NCI-H2107 (cell line): ENCODE measurements at regions not wholly inside any gene's neighbourhood (a gene's known extent, or its start where the extent isn't known, plus 50 kb on each side); places are given as distances from the start of the nearest gene placed in this dataset.

Source experiments
- DNase-seq: peaks from one replicate; lab custom pipeline; 2025; lab: John Stamatoyannopoulos, UW

DNA sequence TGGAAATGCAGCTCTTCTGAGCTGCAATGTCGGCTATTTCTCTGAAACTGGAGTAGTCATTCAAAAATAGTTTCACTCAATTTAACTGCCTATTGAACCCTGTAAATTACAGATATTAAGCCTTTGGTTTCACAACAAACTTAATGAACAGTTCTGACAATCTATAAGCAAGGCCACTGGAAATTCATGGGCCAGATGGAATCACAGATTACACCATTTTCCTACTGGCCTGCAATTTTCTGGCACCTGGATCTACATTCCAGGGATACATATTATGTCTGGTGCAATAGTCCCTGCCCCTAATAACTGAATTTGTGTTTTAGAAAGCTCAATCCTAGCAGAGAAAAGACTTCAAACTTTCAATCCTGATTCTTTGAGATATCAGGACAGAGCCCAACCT lies 551.7 kb downstream of the RNF144A start:
- DNase-seq = no peak

DNA sequence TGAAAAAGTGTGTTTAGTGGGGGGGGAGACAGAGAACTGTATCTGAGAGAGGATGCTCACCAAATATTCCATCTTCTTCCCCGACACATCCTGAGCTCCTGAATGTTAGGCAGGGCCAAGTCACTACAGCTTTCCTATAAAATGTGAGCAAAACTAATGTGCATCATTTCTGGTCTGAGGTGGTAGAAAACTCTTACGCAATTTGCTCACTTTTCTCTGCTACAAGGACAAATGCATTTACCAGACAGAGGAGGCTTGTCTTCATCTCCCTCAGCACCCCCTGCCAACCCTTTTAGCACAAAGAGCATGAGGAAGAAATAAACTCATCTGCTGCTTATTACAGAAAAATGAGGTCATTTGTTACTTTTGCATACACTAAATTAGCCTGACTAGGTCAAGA lies 554.0 kb downstream of the RNF144A start:
- no peak for DNase-seq

DNA sequence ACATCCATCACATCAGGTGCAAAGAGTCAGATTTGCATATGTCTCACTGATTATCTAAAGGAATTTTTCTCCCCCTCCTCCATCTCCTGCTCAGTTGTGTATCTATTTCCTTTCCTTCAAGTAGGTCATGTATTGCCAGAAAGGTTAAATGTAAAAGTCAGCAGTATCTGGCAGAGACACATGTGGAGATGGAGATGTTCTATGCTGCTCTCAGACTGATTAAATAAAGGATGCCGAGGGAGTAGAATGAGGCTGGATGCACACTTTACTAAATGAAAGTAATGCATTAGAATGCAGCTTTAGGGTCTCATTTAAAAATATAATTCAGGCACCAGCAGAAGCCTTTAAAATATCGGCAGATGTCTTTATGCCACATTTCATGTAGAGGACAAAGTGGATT lies 555.3 kb downstream of the RNF144A start:
- DNase-seq = no peak

DNA sequence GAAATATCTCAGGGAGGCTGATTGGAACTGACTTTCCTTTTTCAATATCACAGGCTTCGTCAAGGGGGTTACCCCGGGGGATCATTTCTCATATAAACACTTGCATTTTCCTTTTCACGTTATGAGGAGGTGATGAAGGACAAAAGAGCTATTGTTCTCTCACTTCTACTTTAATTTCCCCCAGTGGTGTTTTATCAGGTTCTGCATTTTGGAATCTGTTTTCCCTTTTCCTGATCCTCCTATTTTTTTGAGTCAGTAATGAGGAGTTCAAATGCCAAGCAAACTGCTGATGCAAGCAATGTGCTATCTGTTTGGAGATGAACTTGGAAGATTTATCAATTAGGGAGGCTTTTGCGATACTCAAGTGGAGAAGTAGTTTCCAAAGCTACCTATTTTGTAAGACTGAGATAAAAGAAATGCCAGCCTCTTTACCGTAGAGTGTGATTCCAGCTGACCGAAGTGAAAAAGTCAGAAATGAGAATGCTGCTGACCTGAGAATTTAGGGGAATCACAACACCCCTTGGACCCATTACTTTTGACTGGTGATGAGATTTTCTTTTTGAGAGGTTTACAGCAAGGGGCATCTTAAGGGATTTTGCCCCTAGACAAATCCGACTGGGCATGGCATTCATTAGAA lies 556.0 kb downstream of the RNF144A start:
- DNase-seq = no peak

DNA sequence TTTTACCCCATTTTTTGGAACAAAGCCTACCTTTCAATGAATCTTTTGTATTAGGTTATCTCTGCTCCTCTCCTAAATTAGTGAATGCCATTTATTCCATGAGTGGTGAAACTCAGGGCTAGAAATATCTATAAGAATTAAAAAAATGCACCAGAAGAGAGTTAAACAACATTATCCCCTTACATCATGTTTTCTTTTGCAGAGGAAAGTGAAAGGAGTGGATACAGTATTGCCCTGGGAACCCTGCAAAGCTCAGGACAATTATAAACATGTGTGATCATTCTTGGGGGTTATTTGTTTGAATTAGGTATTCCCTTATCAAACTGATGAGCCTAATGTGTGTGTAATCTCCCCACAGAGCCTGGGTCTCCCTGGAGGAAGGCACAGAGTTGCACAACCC lies 559.2 kb downstream of the RNF144A start:
- DNase-seq = no peak

DNA sequence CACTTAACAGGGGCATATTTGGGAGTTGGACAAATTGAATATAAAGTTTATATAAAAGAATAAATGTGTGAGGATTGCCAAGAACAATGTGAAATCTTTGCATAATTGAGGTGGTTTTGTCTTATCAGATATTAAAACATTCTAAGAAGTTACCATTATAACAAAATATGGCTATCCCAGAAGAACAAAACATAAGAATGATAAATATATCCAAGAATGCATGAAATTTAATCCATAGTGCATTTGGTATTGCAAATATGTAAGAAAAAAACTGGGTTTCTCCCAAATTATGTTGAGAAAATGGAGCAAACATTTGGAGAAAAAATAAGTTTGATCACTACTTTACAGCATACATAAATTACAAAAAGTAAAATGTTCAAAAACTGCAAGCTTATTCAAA lies 562.4 kb downstream of the RNF144A start:
- no peak for DNase-seq

DNA sequence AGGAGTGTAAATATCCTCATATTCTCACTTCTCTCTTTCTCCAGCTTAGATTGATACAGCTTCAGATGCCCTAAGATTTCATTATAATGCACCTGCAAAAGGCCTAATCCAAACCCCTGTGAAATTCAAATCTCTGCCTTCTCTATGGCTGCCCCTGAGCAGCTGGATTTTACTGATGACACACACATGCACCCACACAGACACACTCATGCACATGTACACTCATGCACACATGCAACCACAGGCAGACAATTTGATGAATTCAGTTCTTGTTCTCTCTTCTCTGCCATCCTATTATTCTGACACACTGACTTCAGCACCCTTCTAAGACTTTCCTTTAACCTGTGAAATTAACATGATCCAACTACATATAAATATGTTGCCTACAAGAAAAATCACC lies 563.2 kb downstream of the RNF144A start:
- no peak for DNase-seq

DNA sequence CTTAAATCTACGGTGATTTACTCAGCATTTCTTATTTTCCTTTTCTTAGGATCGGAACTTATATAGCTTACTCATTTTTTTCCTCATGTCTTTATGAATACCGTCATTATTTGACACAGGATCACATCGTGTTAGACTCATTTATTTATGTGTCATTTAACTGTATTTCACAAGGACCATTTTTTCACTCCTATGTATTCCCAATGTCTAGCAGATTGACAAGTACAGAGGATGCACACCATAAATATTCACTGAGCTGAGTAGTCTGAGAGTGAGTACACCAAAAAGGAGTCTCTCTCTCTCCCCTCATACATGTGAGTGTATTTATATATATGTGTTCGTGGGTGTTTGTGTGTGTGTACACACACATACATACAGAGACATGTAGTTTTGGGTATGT lies 573.5 kb downstream of the RNF144A start:
- no peak for DNase-seq

DNA sequence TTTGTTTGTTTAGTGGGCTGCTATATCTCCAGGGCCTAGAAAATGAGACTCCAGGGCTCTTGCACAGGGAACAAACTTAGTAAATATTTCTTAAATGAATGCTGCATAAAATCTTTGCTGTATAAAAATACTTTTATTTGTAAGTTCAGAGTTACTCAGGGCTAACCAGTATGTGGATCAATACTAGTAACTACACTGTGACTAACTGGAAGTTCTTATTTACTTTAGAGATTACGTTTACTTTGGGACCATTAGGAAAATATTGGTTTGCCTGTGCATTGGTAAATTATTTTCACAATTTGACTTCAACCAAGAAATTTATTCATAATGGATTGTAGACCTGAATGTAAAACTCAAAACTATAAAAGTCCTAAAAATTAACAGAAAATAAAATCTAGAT lies 575.5 kb downstream of the RNF144A start:
- no peak for DNase-seq

DNA sequence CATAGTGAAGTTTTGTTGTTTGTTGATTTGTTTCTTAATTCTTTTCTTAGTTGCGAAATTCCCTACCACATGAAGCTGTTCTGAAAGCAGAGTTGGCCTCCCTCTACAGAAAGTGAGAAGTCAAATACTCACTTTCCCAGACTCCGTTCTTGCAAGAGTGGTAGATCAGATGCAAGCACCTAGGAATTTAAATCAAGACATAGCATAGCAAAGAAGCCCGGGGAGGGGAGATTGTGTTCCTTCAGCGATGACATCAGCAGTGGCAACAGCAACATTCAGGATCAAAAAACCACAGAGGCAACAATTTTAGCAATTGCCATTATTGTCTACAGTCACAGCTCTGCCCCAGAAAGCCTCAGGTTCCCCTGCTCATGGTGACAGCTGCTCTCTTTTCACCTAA lies 580.0 kb downstream of the RNF144A start:
- DNase-seq = no peak

DNA sequence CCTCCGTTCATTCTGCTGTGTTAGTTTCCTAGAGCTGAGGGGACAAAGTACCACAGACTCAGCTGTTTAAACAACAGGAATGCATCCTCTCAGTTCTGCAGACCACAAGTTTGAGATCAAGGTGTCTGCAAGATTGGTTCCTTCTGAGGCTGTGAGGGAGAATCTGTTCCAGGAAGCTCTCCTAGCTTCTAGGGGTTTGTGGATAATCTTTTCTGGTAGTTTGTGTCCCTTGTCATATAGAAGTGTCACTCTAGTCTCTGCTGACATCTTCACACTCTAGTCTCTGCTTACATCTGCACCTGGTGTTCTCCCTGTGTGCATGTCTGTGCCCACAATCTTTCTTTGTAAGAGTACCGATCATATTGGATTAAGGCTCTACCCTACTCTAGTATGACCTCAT lies 581.8 kb downstream of the RNF144A start:
- no peak for DNase-seq

DNA sequence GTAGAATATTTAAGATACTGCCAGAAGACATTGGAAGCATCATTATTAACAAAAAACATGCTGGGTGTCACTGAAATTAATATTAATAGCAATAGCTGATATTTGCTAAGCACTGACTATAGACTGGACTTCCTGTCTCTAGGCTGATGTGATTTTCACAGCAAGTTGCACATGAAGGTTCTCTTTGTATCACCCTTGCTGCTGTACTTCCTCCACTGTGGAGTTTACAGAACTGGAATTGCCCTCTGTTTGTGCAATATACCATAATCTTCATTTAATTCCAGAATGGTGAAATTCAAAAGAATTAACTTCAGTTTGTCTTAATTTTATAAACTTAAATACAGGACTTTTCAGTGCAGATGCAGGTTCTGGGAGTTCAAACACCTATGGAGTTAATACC lies 585.1 kb downstream of the RNF144A start:
- no peak for DNase-seq

DNA sequence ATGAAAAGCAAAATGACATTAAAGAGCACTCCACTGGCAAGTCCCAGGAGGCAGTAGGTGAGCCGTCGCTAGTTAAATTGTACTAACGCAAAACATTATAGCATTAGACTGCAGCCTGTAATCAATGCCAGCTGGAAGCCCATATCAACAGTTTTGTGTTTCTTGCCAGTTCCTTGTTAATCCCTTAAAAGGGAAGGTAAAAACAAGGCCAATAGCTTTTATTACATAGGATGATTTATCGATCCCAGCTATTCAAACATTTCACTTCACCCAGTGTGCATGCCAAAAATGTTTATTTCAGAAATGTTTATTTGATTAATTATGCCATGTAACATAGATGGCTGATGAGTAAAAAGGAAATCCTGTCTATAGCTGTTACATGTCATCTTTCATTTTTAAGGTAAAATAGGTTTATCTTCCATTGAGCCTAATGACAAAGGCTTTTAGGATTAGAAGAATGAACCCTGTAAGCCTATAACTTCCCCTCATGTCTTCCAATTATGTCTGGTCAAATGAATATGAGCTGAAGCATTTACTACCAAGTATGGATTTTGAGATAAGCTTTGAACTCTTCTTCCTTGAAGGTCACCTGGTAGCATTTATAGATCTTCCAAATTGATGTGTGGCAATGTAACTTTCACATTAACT lies 591.2 kb downstream of the RNF144A start:
- DNase-seq = no peak

DNA sequence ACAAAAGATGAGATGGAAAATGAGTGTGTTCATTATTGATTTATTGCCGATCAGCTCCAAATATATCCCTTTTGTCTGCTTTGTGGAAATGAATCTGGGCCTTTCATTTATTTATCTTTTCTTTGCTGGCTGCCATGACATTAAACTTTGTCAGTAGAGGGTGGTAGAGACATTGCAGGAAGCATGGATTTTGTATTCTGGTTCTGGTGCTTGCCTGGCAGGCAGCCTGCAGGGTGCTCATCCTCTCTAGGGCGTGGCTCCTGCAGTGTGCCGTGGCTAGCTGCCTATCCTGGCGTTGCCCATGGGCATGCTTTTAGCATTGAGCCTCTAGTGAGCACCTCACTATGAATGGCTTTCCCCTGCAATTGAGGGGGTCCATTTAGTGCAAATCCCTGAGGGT lies 593.1 kb downstream of the RNF144A start:
- DNase-seq = no peak

DNA sequence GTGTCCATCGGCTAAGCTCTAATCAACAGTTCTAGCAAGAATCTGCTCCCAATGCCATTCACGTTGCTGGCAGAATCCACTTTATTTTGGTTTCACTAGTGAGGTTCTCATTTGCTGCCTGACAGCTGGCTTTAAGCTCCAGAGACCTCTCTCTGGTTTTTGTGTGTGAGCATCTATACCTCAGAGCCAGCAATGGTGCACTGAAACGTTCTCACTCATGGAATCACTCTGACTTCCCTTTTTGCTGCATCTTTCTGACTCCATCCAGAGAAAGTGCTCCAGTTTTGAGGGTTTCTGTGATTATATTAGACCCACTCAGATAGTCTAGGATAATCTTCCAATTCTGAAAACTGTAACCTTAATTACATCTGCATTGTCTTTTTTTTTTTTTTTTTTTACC lies 596.6 kb downstream of the RNF144A start:
- DNase-seq = no peak

DNA sequence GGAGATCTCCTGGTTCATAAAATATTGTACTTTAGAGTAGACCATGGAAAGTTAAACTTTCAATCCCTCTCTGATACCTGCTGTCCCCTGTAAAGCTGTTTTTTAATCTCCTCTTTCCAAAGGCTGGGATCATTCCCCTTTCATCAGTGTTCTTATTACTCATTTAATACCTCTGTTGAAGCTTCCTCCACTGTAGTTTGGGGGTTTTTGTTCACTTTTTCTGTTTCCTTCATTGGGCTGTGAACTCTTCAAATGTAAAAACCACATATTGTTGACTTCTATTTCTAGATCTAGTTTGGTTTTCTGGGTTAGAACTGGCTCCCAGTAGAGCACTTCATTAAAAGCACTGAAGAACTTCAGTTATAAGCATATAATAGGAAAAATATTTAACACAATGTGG lies 598.1 kb downstream of the RNF144A start:
- no peak for DNase-seq

DNA sequence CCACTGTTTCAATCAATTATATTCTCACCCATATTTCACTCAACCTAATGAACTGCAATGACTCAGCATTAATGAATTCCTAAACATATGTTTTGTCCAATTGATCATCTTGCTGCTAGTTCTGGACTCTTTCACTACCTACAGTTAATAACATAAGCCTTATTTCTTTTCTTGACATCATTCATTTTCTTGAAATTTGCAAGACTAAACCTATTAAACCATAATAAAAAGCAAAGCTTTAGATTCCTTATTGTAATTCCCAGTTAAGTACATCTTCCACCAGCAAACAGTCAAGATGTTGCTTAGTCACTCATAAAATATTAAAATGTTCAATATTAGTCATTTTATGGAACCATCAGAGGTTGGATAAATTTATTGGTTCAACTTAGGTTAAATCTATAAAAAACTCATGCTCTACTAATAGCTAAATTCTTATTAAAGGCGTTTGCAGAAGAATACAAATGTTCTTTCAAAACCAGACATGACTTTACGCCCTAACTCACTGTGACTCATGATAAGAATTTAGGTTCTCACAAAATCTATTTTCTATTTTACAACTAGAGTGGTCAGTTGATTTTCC lies 599.4 kb downstream of the RNF144A start:
- no peak for DNase-seq

DNA sequence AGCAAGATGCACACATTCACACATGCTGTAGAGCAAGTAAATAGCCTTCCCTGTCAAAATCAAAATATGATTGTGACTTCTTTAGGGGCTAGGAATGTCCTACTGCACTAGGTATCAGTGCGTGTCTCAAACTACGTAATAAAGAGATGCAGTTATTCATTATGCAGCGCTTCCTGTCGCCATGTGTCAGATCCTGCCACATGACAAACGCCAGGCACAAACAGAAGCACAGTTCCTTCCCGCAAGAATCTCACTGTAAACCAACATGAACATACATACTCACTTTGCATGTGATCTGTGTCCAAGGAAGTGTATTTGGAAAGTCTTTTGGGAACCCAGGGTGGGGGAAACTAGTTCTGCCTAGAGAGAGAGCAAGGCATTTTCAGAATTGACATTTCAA lies 599.9 kb downstream of the RNF144A start:
- DNase-seq = no peak

DNA sequence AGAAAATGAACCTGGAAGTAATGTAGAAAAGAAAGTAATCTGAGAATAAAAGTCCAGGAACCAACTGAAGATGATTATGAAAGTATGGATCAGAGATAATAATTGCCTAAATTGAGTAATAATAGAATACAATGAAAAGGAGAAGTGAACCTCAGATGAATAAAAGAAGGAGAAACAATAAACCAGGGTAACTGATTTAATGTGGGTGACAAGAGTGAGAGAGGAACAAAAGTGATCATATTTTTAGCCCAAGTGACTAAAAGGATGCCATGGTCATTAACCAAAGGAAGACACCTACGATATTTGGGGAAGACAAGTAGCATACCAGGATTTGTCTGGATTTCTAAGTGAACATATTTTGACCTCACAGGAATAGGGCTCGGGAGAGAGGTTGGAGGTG lies 600.6 kb downstream of the RNF144A start:
- DNase-seq = no peak

DNA sequence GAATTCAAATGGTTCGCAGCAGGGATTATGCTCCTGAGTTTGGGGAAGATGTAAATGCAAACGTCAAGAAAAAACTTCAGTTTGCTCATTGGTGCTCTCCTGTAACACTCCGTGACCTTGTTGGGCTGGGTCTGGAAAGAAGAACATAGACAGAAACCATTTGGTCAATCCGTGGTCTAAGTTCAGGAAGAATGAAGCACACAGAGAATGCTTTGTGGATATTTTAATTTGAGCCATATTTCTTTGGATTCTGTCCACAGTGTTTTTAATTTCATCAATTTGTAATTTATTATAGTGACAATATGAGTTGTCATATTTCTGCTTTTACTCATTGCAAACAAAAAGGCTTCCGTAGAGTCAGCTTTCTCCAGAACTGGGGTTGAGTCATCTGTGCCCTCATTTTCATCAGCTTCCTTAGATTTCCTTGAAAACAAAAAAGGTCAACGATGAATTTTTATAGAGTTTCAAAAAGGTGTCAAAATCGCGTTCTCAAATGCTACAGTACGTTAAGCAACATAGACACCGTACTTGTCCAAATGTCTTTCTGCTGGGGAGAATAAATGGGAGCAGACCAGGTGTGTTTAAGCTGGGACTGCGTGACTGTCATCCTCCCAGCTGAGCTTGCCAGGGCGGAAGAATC lies 606.4 kb downstream of the RNF144A start:
- no peak for DNase-seq

DNA sequence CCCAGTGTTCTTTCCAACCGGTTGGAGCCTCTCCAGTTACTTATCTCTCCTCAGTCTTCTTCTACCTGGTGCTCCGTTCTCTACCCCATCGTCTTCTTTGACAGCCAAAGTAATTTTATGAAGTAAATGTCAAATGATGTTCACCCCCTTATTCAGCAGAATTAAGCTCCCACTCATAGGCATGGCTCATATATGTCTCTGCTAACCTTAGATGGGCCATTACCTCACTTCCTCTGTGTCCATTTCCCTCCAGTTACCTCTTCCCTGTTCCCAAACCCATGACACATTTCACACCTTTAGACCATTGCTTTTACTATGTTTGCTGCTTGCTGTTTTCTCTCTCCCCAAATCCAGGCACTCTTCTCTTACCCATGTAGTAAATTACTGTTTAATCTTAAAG lies 607.0 kb downstream of the RNF144A start:
- no peak for DNase-seq

DNA sequence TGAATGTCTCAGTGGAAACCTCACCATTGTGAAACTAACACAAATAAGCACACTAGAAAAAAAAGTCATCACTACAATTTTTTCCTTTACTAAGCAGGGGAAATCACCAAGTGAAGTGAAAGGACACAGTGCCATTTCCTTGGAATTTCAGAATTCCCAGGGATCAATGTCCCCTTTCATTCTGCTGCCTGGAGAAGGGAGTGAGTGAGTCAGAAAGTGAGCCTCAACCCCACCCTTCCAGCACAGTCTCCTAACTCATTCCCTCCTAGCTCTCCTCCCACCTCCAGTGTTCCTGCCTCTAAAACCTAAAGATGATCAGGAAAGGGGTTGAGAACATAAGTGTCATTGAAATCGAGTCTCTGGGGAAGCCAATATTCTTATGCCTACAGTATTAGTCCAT lies 608.5 kb downstream of the RNF144A start:
- no peak for DNase-seq

DNA sequence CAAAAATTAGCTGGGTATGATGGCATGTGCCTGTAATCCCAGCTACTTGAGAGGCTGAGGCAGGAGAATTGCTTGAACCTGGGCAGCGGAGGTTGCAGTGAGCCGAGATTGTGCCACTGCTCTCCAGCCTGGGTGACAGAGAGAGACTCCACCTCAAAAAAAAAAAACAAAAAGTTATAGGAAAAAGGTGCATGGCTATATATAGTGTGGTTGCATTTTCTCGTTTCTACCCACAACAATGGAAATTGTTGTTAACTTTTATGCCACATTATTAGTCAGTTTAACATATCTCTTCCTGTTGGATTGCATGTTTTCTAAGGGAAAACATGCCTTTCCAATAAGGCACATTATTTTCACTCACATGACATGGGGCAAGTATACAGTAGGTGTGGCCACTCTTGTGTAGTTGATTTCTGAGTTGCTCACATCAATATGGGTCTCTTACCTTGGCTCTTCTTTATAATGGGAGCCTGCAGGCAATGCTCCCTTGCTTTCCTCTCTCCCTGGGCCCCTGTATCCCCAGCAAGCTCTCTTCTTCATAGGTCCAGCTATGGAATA lies 610.0 kb downstream of the RNF144A start:
- DNase-seq = no peak
